ENCODE measurements at regions not wholly inside any gene's neighbourhood (a gene's known extent, or its start where the extent isn't known, plus 50 kb on each side); places are given as distances from the start of the nearest gene placed in this dataset.

- Mint-ChIP-seq H3K4me1 (no peaks in the 10 kb centered on the region), H3K9me3 (peaks cover 4 to 8% of the 10 kb centered on the region in 2 donors), H3K27me3 (no peaks in the 10 kb centered on the region), H3K27ac (no peak overlapping the region), H3K4me3 (no peak overlapping the region)
- ATAC-seq (no peak), DNase-seq (no peak)
Observed at GRCh38 chr9:82567953-82568352, 495.0 kb downstream of the RASEF start.

DNA sequence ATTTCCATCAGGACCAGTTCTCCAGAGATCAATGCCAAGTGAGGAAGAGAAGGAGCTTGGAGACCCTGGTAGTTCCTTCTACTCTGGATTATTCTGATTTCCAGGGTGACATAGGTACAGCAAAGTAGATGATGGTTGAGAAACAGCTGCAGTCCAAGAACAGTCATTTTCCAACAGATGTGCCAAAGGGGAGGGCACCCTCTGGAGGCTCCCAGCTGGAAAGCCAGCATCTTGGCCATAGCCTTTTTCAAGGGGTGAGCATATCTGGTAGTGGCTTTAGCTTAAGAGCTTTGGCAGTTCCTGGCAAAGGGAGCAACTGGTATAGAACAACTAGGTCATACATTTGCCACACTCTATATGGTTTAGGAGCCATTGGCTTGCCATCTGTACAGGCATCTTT is 492.7 kb downstream of the RASEF start:
- no peak for ATAC-seq
- Mint-ChIP-seq H3K9me3 (peaks cover 13 to 25% of the 10 kb centered on the region in 2 donors), H3K4me1 (no peaks in the 10 kb centered on the region), H3K4me3 (no peak overlapping the region), H3K27me3 (no peaks in the 10 kb centered on the region), H3K27ac (no peak overlapping the region)
- no peak for DNase-seq

DNA sequence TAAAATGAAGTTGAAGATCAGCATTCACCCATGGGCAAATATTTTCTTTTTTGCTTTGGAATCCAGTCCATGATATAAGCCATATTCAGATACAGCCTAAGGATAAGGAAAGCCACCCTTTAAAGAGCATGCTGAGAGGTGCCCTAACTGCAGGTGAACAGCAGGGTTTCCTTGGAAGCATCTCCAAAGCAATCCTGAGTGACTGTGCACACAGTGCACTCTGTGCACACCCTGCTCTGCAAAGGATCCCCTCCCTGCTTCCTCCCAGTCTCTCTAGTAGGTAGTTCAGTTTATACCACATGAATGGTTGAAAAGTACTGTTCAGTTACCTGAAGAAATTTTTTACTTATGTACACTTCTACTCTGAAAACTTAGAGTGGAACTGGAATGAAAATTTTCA is 491.4 kb downstream of the RASEF start:
- ATAC-seq, result no peak
- DNase-seq, result no peak
- H3K4me1 Mint-ChIP-seq, result no peaks in the 10 kb centered on the region
- no peak overlapping the region for H3K27ac Mint-ChIP-seq
- no peak overlapping the region for H3K4me3 Mint-ChIP-seq
- H3K9me3 Mint-ChIP-seq, result peaks cover 13 to 25% of the 10 kb centered on the region in 2 donors
- no peaks in the 10 kb centered on the region for H3K27me3 Mint-ChIP-seq

DNA sequence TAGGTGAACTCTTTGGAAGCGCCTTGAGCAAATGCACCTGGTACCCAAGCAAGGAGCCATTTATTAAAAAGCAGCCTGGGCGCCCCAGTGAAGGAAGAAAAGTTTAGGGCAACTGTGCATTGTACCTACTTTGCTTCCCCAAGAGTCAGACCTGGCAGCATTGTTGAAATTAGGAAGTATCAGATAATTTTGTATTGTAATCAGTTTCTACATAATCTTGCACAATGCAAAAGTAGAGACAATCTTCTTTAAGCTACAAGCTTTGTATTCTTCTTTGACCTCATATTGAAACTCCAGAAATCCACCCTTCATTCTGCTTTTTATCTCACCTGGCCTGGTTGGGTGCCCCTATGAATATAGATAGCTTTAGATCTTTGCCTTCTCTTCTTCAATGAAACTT is 490.8 kb downstream of the RASEF start:
- ATAC-seq (no peak), DNase-seq (no peak)
- peaks cover 13 to 25% of the 10 kb centered on the region in 2 donors for H3K9me3 Mint-ChIP-seq
- no peaks in the 10 kb centered on the region for H3K27me3 Mint-ChIP-seq
- no peak overlapping the region for H3K4me3 Mint-ChIP-seq
- H3K27ac Mint-ChIP-seq, result no peak overlapping the region
- H3K4me1 Mint-ChIP-seq, result no peaks in the 10 kb centered on the region

DNA sequence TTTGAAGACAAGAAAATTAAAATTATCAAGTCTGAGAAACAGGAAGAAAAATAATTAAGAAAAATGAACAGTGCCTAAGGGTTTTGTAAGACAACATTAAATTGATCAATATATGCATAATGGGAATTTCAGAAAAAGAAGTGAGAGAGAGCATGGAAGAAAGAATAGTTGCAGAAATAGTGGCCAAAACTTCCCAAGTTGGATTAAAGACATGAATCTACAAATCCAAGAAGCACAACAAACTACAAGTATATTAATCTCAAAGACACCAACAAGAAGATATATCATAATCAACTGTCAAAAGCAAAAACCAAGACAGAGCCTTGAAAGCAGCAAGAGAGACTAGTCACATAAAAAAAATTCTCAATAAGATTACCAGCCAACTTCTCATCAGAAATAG is 488.0 kb downstream of the RASEF start:
- H3K4me1 Mint-ChIP-seq, result no peaks in the 10 kb centered on the region
- no peaks in the 10 kb centered on the region for H3K27me3 Mint-ChIP-seq
- H3K27ac Mint-ChIP-seq, result no peak overlapping the region
- peaks cover 18 to 25% of the 10 kb centered on the region in 2 donors for H3K9me3 Mint-ChIP-seq
- ATAC-seq, result no peak
- DNase-seq, result no peak
- H3K4me3 Mint-ChIP-seq, result no peak overlapping the region

- no peak for DNase-seq
- H3K4me1 Mint-ChIP-seq, result no peaks in the 10 kb centered on the region
Observed at GRCh38 chr9:82580921-82581320, 482.0 kb downstream of the RASEF start.

GRCh38 chr9:82581516-82581915 is 481.4 kb downstream of the RASEF start:
- Mint-ChIP-seq H3K27me3 (no peaks in the 10 kb centered on the region), H3K4me3 (no peak overlapping the region), H3K4me1 (no peaks in the 10 kb centered on the region), H3K27ac (no peak overlapping the region), H3K9me3 (peaks cover 0 to 10% of the 10 kb centered on the region in 2 donors)
- ATAC-seq (no peak), DNase-seq (no peak)

More at GRCh38 chr9:82580921-82581320, 482.0 kb downstream of the RASEF start:
- Mint-ChIP-seq H3K9me3 (peaks cover 0 to 10% of the 10 kb centered on the region in 2 donors), H3K27ac (no peak overlapping the region), H3K4me3 (no peak overlapping the region), H3K27me3 (no peaks in the 10 kb centered on the region)
- no peak for ATAC-seq

DNA sequence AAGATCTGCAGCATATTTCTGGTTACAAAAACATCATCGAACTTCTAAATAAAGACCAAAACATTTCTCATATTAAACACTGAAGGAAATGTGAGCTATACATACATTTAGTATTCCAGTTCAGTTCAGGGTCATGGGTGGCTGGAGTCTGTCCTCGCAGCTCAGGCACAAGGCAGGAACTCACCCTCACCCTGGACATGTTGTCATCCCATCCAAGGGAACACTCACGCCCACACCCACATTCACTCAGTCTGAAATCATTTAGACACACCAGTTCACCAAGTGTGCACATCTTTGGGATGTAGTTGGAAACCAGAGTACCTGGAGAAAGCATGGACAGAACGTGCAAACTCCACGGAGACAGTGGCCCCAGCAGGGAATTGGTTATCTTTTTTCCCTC is 481.0 kb downstream of the RASEF start:
- H3K9me3 Mint-ChIP-seq, result peaks cover 0 to 10% of the 10 kb centered on the region in 2 donors
- H3K27ac Mint-ChIP-seq, result no peak overlapping the region
- H3K4me1 Mint-ChIP-seq, result no peaks in the 10 kb centered on the region
- no peak overlapping the region for H3K4me3 Mint-ChIP-seq
- no peak for DNase-seq
- no peaks in the 10 kb centered on the region for H3K27me3 Mint-ChIP-seq
- no peak for ATAC-seq

GRCh38 chr9:82582693-82583092 is 480.2 kb downstream of the RASEF start:
- Mint-ChIP-seq H3K27ac (no peak overlapping the region), H3K4me1 (no peaks in the 10 kb centered on the region), H3K9me3 (peaks cover 0 to 9% of the 10 kb centered on the region in 2 donors), H3K4me3 (no peak overlapping the region), H3K27me3 (no peaks in the 10 kb centered on the region)
- no peak for ATAC-seq
- no peak for DNase-seq

- peaks cover 0 to under 1% of the 10 kb centered on the region in 2 donors for H3K9me3 Mint-ChIP-seq
- DNase-seq, result no peak
- H3K4me1 Mint-ChIP-seq, result no peaks in the 10 kb centered on the region
- no peaks in the 10 kb centered on the region for H3K27me3 Mint-ChIP-seq
- no peak overlapping the region for H3K4me3 Mint-ChIP-seq
- no peak overlapping the region for H3K27ac Mint-ChIP-seq
- ATAC-seq, result no peak
Observed at GRCh38 chr9:82583524-82583923, 479.4 kb downstream of the RASEF start.

DNA sequence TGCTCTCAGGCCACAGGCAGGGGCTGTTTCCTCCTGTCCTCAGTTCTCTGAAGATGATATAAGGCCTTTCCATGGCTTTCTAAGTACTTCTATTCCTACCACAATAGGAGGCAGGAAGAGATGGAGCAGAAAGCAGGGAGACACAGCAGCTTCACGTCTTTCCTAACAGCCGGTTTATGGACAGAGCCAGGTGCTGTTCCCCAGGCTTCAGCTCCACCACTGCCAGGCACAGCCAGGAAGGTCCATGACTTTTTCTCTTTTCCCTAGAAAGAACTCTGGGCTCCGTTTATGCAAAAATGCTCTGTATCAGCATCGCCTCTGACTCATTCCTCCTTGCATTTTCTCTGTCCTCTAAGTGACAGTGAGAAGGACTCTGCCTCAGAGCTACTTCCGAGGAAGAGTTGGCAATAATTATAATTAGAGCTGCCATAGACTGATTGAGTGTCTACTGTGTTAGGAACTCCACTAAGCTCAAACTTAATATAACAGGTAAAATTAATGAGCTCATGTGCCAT is 478.5 kb downstream of the RASEF start:
- no peak for DNase-seq
- Mint-ChIP-seq H3K9me3 (no peaks in the 10 kb centered on the region), H3K4me3 (no peak overlapping the region), H3K4me1 (no peaks in the 10 kb centered on the region), H3K27me3 (no peaks in the 10 kb centered on the region), H3K27ac (no peak overlapping the region)
- ATAC-seq, result no peak

DNA sequence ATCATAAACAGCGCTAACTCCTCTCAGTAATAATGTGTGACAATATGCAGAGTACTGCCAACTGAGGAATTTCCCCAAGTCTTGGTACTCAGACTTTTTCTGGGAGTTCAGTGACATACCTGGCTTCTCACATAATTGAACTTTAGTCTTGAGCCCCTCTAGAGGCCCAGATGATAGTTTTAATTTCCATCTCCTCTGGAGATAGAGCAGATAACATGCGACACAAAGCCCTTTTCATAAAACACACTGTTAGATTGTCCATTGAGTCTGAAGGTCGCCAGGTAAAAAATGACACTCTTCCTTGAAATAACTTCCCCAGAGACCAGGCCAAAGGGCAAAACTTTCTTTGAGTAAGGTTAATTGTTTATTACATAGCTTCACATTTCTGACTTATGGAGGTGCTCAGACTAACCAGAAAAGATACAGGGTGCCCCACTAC is 476.0 kb downstream of the RASEF start:
- ATAC-seq, result no peak
- Mint-ChIP-seq H3K27me3 (no peaks in the 10 kb centered on the region), H3K27ac (no peak overlapping the region), H3K4me3 (no peak overlapping the region), H3K4me1 (no peaks in the 10 kb centered on the region), H3K9me3 (peaks cover 0 to 8% of the 10 kb centered on the region in 2 donors)
- no peak for DNase-seq

DNA sequence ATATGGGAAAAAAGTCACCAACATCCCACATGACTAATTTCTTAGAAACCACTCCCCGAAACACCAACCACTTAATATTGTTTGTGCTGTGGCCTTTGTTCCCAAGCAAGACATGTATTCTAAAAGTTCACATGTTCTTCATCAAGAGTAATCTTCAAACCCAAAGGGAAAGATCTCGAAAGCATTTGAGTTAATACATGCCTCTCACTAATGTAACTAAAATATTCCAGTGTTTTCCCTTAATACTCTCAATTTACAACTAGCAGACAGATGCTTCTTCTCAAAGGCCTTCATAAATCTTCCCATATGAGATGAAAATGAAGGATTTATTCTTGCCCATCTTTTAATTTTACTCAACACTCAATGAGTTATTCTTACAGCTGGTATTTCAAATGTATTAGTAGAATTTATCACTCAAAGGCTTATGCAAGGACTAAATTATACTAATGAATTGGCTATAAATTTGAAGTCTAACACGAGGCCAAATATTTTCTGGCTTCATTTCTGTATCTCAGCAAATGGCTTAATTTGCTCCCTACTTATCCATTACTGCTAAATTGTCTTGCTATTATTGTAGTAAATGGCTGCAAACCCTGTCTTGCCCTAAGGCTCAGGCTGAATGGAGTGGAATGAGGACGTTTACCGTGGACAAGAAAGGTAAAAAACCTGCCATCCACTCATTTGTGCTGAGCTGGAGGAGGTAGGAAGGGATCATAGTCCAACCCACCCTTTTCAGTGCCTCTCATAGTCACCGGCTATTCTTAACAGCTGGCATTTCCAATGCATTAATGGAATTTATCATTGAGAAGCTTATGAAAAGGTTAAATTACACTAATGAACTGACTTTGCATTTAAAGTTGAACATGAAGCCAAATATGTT is 474.4 kb downstream of the RASEF start:
- H3K4me1 Mint-ChIP-seq, result no peaks in the 10 kb centered on the region
- ATAC-seq, result no peak
- no peaks in the 10 kb centered on the region for H3K27me3 Mint-ChIP-seq
- H3K4me3 Mint-ChIP-seq, result no peak overlapping the region
- H3K9me3 Mint-ChIP-seq, result peaks cover 0 to 14% of the 10 kb centered on the region in 2 donors
- no peak overlapping the region for H3K27ac Mint-ChIP-seq
- DNase-seq, result no peak

- Mint-ChIP-seq H3K27ac (no peak overlapping the region), H3K9me3 (peaks cover 0 to 19% of the 10 kb centered on the region in 2 donors), H3K4me3 (no peak overlapping the region), H3K4me1 (no peaks in the 10 kb centered on the region), H3K27me3 (no peaks in the 10 kb centered on the region)
- DNase-seq (no peak), ATAC-seq (no peak)
Observed at GRCh38 chr9:82590845-82591244, 472.1 kb downstream of the RASEF start.

- DNase-seq, result no peak
- no peak overlapping the region for H3K27ac Mint-ChIP-seq
- H3K4me1 Mint-ChIP-seq, result no peaks in the 10 kb centered on the region
- H3K9me3 Mint-ChIP-seq, result peaks cover 0 to 19% of the 10 kb centered on the region in 2 donors
- no peaks in the 10 kb centered on the region for H3K27me3 Mint-ChIP-seq
- no peak overlapping the region for H3K4me3 Mint-ChIP-seq
- no peak for ATAC-seq
Observed at GRCh38 chr9:82593501-82593900, 469.4 kb downstream of the RASEF start.

Measured in stimulated activated naive CD8-positive, alpha-beta T cell treated with anti-CD3 and anti-CD28 coated beads, Interleukin-15, amount 100 ng/mL, for 72 hours (primary cell).